ENCODE measurements at regions not wholly inside any gene's neighbourhood (a gene's known extent, or its start where the extent isn't known, plus 50 kb on each side); places are given as distances from the start of the nearest gene placed in this dataset.

GRCh38 chr1:213826891-213827290, 160.9 kb upstream of the PROX1 start:
- DNase-seq (ENCODE audit: low read depth in 4 of 4, low spot score in 2 of 4): no peak

GRCh38 chr1:213828867-213829266, 158.9 kb upstream of the PROX1 start:
- no peak for DNase-seq (ENCODE audit: low read depth in 4 of 4, low spot score in 2 of 4)

GRCh38 chr1:213829780-213830179, 158.0 kb upstream of the PROX1 start:
- no peak for DNase-seq (ENCODE audit: low read depth in 4 of 4, low spot score in 2 of 4)

GRCh38 chr1:213830371-213830770, 157.4 kb upstream of the PROX1 start:
- no peak for DNase-seq (ENCODE audit: low read depth in 4 of 4, low spot score in 2 of 4)

GRCh38 chr1:213840575-213840974, 147.2 kb upstream of the PROX1 start:
- no peak for DNase-seq (ENCODE audit: low read depth in 4 of 4, low spot score in 2 of 4)

GRCh38 chr1:213844632-213845031, 143.1 kb upstream of the PROX1 start:
- no peak for DNase-seq (ENCODE audit: low read depth in 4 of 4, low spot score in 2 of 4)

GRCh38 chr1:213852107-213852506, 135.7 kb upstream of the PROX1 start:
- DNase-seq (ENCODE audit: low read depth in 4 of 4, low spot score in 2 of 4): no peak

GRCh38 chr1:213858581-213858980, 129.2 kb upstream of the PROX1 start:
- no peak for DNase-seq (ENCODE audit: low read depth in 4 of 4, low spot score in 2 of 4)

GRCh38 chr1:213861841-213862240, 125.9 kb upstream of the PROX1 start:
- no peak for DNase-seq (ENCODE audit: low read depth in 4 of 4, low spot score in 2 of 4)

GRCh38 chr1:213864091-213864490, 123.7 kb upstream of the PROX1 start:
- DNase-seq (ENCODE audit: low read depth in 4 of 4, low spot score in 2 of 4): no peak

GRCh38 chr1:213868482-213868881, 119.3 kb upstream of the PROX1 start:
- DNase-seq (ENCODE audit: low read depth in 4 of 4, low spot score in 2 of 4): no peak

- no peak for DNase-seq (ENCODE audit: low read depth in 4 of 4, low spot score in 2 of 4)
Observed at GRCh38 chr1:213871179-213871578, 116.6 kb upstream of the PROX1 start.

- DNase-seq (ENCODE audit: low read depth in 4 of 4, low spot score in 2 of 4): no peak
Observed at GRCh38 chr1:213874789-213875188, 113.0 kb upstream of the PROX1 start.

GRCh38 chr1:213876531-213876930, 111.2 kb upstream of the PROX1 start:
- DNase-seq (ENCODE audit: low read depth in 4 of 4, low spot score in 2 of 4): no peak

GRCh38 chr1:213883618-213884017, 104.2 kb upstream of the PROX1 start:
- no peak for DNase-seq (ENCODE audit: low read depth in 4 of 4, low spot score in 2 of 4)

GRCh38 chr1:213884402-213884801, 103.4 kb upstream of the PROX1 start:
- DNase-seq (ENCODE audit: low read depth in 4 of 4, low spot score in 2 of 4): no peak

- no peak for DNase-seq (ENCODE audit: low read depth in 4 of 4, low spot score in 2 of 4)
Observed at GRCh38 chr1:213884942-213885341, 102.8 kb upstream of the PROX1 start.

GRCh38 chr1:213887842-213888241, 99.9 kb upstream of the PROX1 start:
- no peak for DNase-seq (ENCODE audit: low read depth in 4 of 4, low spot score in 2 of 4)

- DNase-seq (ENCODE audit: low read depth in 4 of 4, low spot score in 2 of 4): no peak
Observed at GRCh38 chr1:213891989-213892902, 95.5 kb upstream of the PROX1 start.

- no peak for DNase-seq (ENCODE audit: low read depth in 4 of 4, low spot score in 2 of 4)
Observed at GRCh38 chr1:213898684-213899083, 89.1 kb upstream of the PROX1 start.

GRCh38 chr1:213899413-213899812, 88.4 kb upstream of the PROX1 start:
- DNase-seq (ENCODE audit: low read depth in 4 of 4, low spot score in 2 of 4): no peak

GRCh38 chr1:213905344-213905743, 82.4 kb upstream of the PROX1 start:
- no peak for DNase-seq (ENCODE audit: low read depth in 4 of 4, low spot score in 2 of 4)

GRCh38 chr1:213908521-213908920, 79.3 kb upstream of the PROX1 start:
- DNase-seq (ENCODE audit: low read depth in 4 of 4, low spot score in 2 of 4): no peak
